ENCODE measurements at regions not wholly inside any gene's neighbourhood (a gene's known extent, or its start where the extent isn't known, plus 50 kb on each side); places are given as distances from the start of the nearest gene placed in this dataset.

- TF ChIP-seq CTCF (IDR thresholded peaks at IDR 0.05) = no peak
- no peak for TF ChIP-seq POLR2A (IDR thresholded peaks at IDR 0.05)
Observed at GRCh38 chr12:124480469-124481256, 86.7 kb downstream of the NCOR2 start.
